ENCODE measurements at regions not wholly inside any gene's neighbourhood (a gene's known extent, or its start where the extent isn't known, plus 50 kb on each side); places are given as distances from the start of the nearest gene placed in this dataset.

- in situ Hi-C loops (cut with MboI) (no loop called here), intact Hi-C loops (cut with micrococcal nuclease) (no loop called here)
- Histone ChIP-seq H3K9me3 (replicated peaks; ENCODE audit: control insufficient read depth, insufficient read depth, low read depth, low read length) (no peaks in the 10 kb centered on the region), H3K27me3 (ENCODE audit: control insufficient read depth in 2 of 2, insufficient read depth in 2 of 2, low read length in 2 of 2) (no peaks in the 10 kb centered on the region), H4K20me1 (replicated peaks; ENCODE audit: control insufficient read depth, insufficient read depth, low read length) (no peaks in the 10 kb centered on the region), H3K79me2 (ENCODE audit: control insufficient read depth, insufficient read depth, low read length) (no peaks in the 10 kb centered on the region), H3K4me2 (ENCODE audit: insufficient read depth, low read length) (no peak overlapping the region), H3K9me1 (ENCODE audit: control insufficient read depth, insufficient read depth, low read length) (no peaks in the 10 kb centered on the region), H3K9ac (ENCODE audit: insufficient read depth in 1 of 2, low read depth in 2 of 2, low read length in 2 of 2) (no peak overlapping the region), H3K4me1 (replicated peaks in 1 of 2; ENCODE audit: control insufficient read depth in 2 of 2, insufficient read depth in 2 of 2, low read length in 2 of 2) (peaks cover 0 to 17% of the 10 kb centered on the region in 2 experiments; a peak in 3 of 5 replicates), H3K27ac (ENCODE audit: extremely low read depth, low read depth, low read length) (no peak overlapping the region), H3K36me3 (ENCODE audit: control insufficient read depth, insufficient read depth, low read length) (no peaks in the 10 kb centered on the region), H3K4me3 (no peak overlapping the region), H2AFZ (ENCODE audit: low read depth, low read length) (no peak overlapping the region)
- FAIRE-seq (peak; percentile 23), ATAC-seq (0 out of 3 replicates have a peak, but pooled peaks have one; percentile 12), DNase-seq (ENCODE audit: extremely low read depth in 1 of 4, low spot score in 3 of 4) (no peak)
- POLR2A ChIA-PET, result interaction anchor here (0.5 kb wide), 1 partner anchor 319 kb away, joined by 4 read pairs; no protein-coding TSS in a partner anchor
- BruUV-seq (replicated peaks), result no TSS peak
- CTCF ChIA-PET (ENCODE audit: low intra/inter-chr PET ratio), result no interaction called here
- WGBS (ENCODE audit: insufficient coverage, low coverage, missing lambda C conversion rate), result 92% methylated on average over 2 of the region's 2 CpGs
- TF ChIP-seq ZNF212 (CRISPR knock-in tag; IDR thresholded peaks at IDR 0.05) (no peak), SP1 (CRISPR knock-in tag; IDR thresholded peaks at IDR 0.05) (no peak), ZBTB5 (IDR thresholded peaks at IDR 0.05) (no peak), FOXA3 (CRISPR knock-in tag; conservative IDR thresholded peaks at IDR 0.05 in 1 of 2, IDR thresholded peaks at IDR 0.05 in 1 of 2) (no peak), ZNF699 (CRISPR knock-in tag; IDR thresholded peaks at IDR 0.05; ENCODE audit: insufficient replicate concordance) (no peak), USF1 (CRISPR knock-in tag; IDR thresholded peaks at IDR 0.05) (no peak), TRIM28 (IDR thresholded peaks at IDR 0.05) (no peak), ZNF347 (CRISPR knock-in tag; IDR thresholded peaks at IDR 0.05; ENCODE audit: low read depth) (no peak), BCL6 (CRISPR knock-in tag; IDR thresholded peaks at IDR 0.05) (no peak), E2F5 (CRISPR knock-in tag; IDR thresholded peaks at IDR 0.05) (no peak), KLF10 (CRISPR knock-in tag; IDR thresholded peaks at IDR 0.05) (no peak), GATA2 (CRISPR knock-in tag; IDR thresholded peaks at IDR 0.05) (no peak), ARID3B (CRISPR knock-in tag; IDR thresholded peaks at IDR 0.05; ENCODE audit: borderline replicate concordance) (no peak), FOXJ3 (CRISPR knock-in tag; IDR thresholded peaks at IDR 0.05) (no peak), NFIC (IDR thresholded peaks at IDR 0.05) (no peak)
- TF ChIP-seq, protein P1, sequence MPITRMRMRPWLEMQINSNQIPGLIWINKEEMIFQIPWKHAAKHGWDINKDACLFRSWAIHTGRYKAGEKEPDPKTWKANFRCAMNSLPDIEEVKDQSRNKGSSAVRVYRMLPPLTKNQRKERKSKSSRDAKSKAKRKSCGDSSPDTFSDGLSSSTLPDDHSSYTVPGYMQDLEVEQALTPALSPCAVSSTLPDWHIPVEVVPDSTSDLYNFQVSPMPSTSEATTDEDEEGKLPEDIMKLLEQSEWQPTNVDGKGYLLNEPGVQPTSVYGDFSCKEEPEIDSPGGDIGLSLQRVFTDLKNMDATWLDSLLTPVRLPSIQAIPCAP (CRISPR knock-in tag; IDR thresholded peaks at IDR 0.05; ENCODE audit: borderline replicate concordance), result no peak
- TF ChIP-seq, protein P2, sequence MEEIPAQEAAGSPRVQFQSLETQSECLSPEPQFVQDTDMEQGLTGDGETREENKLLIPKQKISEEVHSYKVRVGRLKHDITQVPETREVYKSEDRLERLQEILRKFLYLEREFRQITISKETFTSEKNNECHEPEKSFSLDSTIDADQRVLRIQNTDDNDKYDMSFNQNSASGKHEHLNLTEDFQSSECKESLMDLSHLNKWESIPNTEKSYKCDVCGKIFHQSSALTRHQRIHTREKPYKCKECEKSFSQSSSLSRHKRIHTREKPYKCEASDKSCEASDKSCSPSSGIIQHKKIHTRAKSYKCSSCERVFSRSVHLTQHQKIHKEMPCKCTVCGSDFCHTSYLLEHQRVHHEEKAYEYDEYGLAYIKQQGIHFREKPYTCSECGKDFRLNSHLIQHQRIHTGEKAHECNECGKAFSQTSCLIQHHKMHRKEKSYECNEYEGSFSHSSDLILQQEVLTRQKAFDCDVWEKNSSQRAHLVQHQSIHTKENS (CRISPR knock-in tag; IDR thresholded peaks at IDR 0.05), result no peak
These were observed 208.5 kb upstream of the CITED2 start for GRCh38 chr6:139582956-139583355.

All from K562 (cell line).